Body of pancreas (tissue), 4 donors: ENCODE measurements at regions not wholly inside any gene's neighbourhood (a gene's known extent, or its start where the extent isn't known, plus 50 kb on each side); places are given as distances from the start of the nearest gene placed in this dataset. TPM values are rescaled to one million over a fixed set of nuclear protein-coding genes. Genes with fewer than 3 reads are reported as not detected.

Experiments
- ATAC-seq: fragments of 150-250 bp; one replicate; pipeline ENCODE4 v1.9.1; 2016
- DNase-seq, 4 donors: peaks; one replicate each; pipeline ENCODE4 v3.0.0-alpha.2; 2019
- H3K27ac ChIP-seq, 4 donors: fragments of 200-600 bp; sonication (generic); 1 replicate in 3 of 4; 2 replicates in 1 of 4; pipeline versions ENCODE4 v1.5.1 to v1.6.1; 2016 to 2019; ENCODE audit warnings: mild to moderate bottlenecking in 1 of 4, mixed read lengths in 1 of 4, moderate library complexity in 1 of 4
- H3K27me3 ChIP-seq, 2 donors: fragments of 200-600 bp; sonication (generic); one replicate each; pipeline ENCODE4 v1.6.0; 2016; ENCODE audit warnings: mild to moderate bottlenecking in 1 of 2
- H3K36me3 ChIP-seq, 2 donors: fragments of 200-600 bp; sonication (generic); replicated peaks in 1 of 2; 2 replicates each; pipeline ENCODE4 v1.5.1; 2016; ENCODE audit warnings: low read depth in 2 of 2; ENCODE audit not compliant: insufficient read depth in 1 of 2
- H3K4me1 ChIP-seq: fragments of 200-600 bp; sonication (generic); one replicate; pipeline ENCODE4 v1.6.0; 2016
- H3K4me3 ChIP-seq, 2 donors: fragments of 200-600 bp; sonication (generic); 1 replicate in 1 of 2; 2 replicates in 1 of 2; pipeline ENCODE4 v1.5.1; 2016 to 2019
- H3K9me3 ChIP-seq, 3 donors: fragments of 200-600 bp; sonication (generic); 1 replicate in 2 of 3; 2 replicates in 1 of 3; pipeline ENCODE4 v1.5.1; 2016
- CTCF ChIP-seq, 7 experiments: fragments of 450-650 bp in 4 of 7; fragments of 200-600 bp in 3 of 7; sonication (generic) in 3 of 7; IDR thresholded peaks; one replicate each; pipeline ENCODE4 v1.5.1; 2016 to 2019; ENCODE audit warnings: antibody characterized with exemption in 7 of 7
- POLR2A ChIP-seq, 3 donors: fragments of 450-650 bp; IDR thresholded peaks; one replicate each; pipeline ENCODE4 v1.6.1; 2016; ENCODE audit warnings: antibody characterized with exemption in 3 of 3, mild to moderate bottlenecking in 2 of 3
- WGBS, 2 donors: methylation state at CpG; one replicate each; pipeline ENCODE4 v1.1.5; 2017; 5-methylcytosine and 5-hydroxymethylcytosine counted together
- intact Hi-C: fragments of 100-400 bp; cut with DNase I; formaldehyde crosslinking; loops from one replicate; pipeline ENCODE4 v1.15.1; 2023
- microRNA counts, 2 donors: library from miRNA; unstranded; fragments of <30 nt; microRNA quantifications; one replicate each; lab custom pipeline; 2017
- microRNA-seq, 2 donors: library from miRNA; unstranded; fragments of <30 nt; microRNA quantifications; one replicate each; pipeline ENCODE4, GENCODE V29; 2016; ENCODE audit warnings: borderline number of aligned reads in 2 of 2, borderline replicate concordance in 2 of 2
- small RNA-seq: library from RNA; depleted of rRNA; stranded (forward); fragments of <200 nt; gene quantifications from one replicate; pipeline ENCODE3, GENCODE V24; 2016

GRCh38 chr2:132366421-132367180, 50.0 kb upstream of the GPR39 start:
- TF ChIP-seq CTCF (IDR thresholded peaks at IDR 0.05) (no peak), POLR2A (IDR thresholded peaks at IDR 0.05) (no peak)
- 59 to 60% methylated on average over 5 of the region's 5 CpGs for WGBS, 2 donors
- intact Hi-C loops, result no loop called here
- Histone ChIP-seq H3K36me3 (no peaks in the 10 kb centered on the region), H3K27me3 (no peaks in the 10 kb centered on the region), H3K27ac (no peak overlapping the region), H3K4me1 (no peaks in the 10 kb centered on the region), H3K4me3 (no peak overlapping the region), H3K9me3 (no peaks in the 10 kb centered on the region)
- ATAC-seq (no peak), DNase-seq (no peak)

MicroRNA genes in the stretch of these regions (microRNA counts, 767-probe panel; counts per million panel counts)
- 0 to 736 counts per million in 2 donors for microRNA hsa-miR-663b (lab: Ali Mortazavi, UCI)

Small RNA genes in the stretch of these regions (microRNA-seq; reads per million reads assigned to microRNA genes)
- 0 reads per million in 2 donors for gene MIR663B

Small RNA genes in the stretch of these regions (small RNA-seq; reads per million reads assigned to genes)
- gene MIR663B (not detected), gene RNA5-8SP5 (1.6 reads per million, percentile 61 among the genes with 10 or more reads in this experiment)
